Activated naive CD4-positive, alpha-beta T cell (primary cell): ENCODE measurements at regions not wholly inside any gene's neighbourhood (a gene's known extent, or its start where the extent isn't known, plus 50 kb on each side); places are given as distances from the start of the nearest gene placed in this dataset.
"Not testable (repeated sequence)": the region's sequence is repeated elsewhere in the genome, so short reads cannot be mapped to it uniquely, and the experiment has no call there.

Experiments used
- DNase-seq, 4 experiments: peaks; one replicate each; lab custom pipeline; 2025; lab: John Stamatoyannopoulos, UW

- no peak for DNase-seq
These were observed 334.8 kb downstream of the UTRN start for GRCh38 chr6:144619966-144620365.

DNA sequence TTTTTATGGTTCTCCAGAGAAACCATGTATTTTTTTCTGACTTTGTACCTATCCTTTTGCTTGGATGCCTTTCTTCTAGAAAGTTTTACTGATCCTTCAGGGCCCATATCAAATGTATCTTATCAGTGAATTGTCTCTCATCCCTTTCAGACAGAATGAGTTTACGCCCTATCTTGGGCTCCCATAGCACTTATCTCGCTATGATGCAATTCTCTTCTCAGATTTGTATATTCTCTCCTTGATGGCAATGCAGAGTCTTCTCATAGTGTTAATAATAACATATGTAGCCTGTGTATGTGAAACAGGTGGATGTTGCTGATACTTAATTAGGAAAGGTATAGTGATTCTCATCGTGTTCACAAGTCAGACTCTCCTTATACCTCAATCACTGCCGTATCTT, 336.2 kb downstream of the UTRN start:
- DNase-seq = no peak

DNA sequence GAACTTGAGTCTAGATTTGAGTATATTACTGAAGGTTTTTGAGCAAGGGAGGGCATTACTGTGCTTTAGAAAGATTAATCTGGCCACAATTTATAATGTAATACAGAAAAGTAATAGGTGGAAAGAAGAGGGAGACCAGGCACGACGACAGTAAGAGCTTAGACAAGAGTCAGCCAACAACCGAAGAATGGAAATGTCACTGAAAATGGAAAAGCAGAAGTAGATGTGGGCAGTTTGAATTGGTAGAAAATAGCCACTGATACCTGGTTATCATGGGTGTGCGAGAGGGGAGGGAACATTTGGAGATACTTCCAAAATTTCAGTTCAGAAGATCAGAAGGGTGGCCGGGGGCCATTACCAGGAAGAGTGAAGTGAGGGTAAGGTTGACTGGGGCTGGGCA, 339.1 kb downstream of the UTRN start:
- no peak for DNase-seq

DNA sequence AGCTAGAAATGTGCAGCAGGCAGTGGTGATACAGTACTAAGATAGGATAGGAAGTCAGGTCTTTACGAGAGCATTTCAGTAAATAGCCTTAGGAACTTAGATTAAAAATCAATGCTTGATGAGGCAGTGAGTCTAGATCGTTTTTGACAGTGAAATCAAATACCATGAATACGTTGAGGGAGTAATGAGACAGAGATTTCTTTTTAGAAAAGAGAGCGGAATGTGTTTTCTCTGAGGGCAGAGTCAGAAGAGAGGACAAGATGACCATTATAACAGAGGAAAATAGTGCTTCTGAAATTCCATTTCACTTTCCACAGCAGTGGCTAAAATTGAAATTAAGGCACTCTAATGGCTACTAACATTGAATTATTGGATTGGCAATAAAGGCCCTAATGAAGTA, 339.6 kb downstream of the UTRN start:
- DNase-seq = no peak

DNA sequence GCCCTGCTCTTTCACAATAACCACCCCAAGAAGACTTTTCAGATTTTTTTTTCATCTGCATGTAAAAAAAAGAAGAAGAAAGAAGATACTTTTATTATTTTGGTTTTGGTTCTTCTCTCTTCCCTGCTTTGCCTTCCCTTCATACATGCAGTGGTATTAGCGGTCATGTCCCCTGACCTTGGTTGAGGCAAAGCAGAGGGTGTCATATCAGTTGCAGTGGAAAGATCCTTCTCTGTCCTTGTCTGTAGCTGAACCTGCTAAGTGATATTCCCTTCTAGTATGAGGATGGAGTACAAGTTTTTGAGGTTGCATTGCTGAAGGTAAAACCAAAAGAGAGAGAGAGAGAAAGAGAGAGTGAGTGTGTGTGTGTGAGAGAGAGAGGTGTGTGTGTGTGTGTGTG, 345.7 kb downstream of the UTRN start:
- no peak for DNase-seq

DNA sequence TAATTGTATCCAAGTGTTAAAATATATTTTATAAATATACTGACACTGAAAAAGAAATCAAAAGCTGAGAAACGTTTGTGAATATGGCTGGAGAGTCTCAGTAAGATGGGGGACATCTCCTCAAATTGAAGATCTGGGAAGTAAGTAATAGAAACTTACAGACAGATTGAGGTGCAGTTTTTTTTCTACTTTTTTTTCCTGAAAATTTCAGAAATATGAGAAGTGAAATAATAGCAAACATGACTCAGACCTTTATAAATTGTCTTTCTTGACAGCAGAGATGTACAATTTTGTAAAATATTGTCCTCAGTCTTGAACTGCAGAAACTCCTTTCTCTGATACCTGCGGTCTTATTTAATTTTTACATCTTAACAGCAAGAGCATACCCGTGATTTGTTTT, 347.1 kb downstream of the UTRN start:
- no peak for DNase-seq

DNA sequence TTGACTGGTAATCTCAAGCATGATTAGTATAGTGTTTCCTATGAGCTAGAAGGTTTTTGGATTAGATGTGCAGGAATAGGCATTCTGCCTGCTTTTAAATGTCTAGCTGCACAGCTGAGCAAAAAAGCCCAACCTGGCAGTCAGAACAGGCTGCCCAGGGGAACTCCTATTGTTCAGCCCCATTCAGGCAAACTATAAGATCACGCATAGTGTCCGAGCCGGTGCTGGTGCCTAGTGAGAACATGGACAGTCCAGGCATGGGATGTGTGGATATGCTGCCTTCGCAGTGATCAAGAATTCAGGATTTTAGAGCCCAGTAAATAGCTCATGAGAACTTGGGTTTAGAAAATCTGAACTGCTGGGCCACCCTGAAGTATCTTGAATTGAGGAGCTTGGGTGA, 348.8 kb downstream of the UTRN start:
- no peak for DNase-seq

DNA sequence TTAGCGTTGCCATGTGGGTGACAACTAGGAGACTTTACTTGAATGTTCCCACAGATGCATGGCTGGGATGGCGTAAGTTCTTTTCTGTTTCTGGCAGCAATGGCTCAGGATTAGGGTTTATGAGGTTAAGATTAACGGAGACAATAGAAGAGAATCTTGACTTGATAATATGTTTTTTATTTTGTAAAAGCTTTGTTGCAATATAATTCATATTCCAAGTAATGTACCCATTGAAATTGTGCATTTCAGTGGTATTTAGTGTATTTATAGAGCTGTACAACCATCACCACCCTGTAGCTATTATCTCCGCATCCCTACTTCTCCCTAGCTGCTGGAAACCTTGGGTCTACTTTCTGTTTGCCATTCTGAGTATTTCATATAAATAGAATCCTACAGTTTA, 349.2 kb downstream of the UTRN start:
- no peak for DNase-seq

DNA sequence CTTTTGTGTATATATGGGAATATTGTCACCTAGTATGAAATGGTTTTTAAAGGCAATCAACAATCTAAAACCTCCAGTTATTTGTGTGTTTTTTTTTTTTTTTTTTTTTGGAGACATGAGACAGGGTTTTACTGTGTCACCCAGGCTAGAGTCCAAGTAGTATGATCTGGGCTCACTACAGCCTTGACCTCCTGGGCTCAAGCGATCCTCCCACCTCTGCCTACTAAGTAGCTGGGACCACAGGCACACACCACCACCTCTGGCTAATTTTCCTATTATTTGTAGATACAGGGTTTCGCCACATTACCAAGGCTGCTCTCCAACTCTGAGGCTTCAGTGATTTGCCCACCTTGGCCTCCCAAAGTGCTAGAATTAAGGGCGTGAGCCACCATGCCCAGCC, 349.9 kb downstream of the UTRN start:
- DNase-seq = no peak

GRCh38 chr6:144636025-144636424, 350.9 kb downstream of the UTRN start:
- not testable (repeated sequence) for DNase-seq

DNA sequence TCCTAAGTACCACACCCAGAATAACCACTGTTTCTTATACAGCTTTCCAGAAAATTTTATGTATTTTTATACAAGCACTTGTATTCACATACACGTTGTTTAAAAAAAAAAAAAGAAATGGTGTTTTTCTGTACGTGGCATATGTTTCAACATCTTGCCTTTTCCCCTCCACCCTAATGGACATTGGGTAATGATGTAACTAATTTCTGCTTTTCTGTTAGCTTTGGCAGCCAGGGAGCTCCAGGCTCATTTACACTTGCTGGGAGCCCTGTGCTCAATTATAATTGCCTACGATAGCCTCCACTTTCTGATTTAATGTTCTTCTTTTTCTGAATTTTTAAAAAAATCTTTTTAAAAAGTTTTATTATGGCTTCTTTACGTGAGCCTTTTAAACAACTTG, 352.4 kb downstream of the UTRN start:
- DNase-seq = no peak

GRCh38 chr6:144639654-144640053, 354.5 kb downstream of the UTRN start:
- DNase-seq = no peak

- DNase-seq = no peak
These were observed 356.2 kb downstream of the UTRN start for GRCh38 chr6:144641286-144641685.

DNA sequence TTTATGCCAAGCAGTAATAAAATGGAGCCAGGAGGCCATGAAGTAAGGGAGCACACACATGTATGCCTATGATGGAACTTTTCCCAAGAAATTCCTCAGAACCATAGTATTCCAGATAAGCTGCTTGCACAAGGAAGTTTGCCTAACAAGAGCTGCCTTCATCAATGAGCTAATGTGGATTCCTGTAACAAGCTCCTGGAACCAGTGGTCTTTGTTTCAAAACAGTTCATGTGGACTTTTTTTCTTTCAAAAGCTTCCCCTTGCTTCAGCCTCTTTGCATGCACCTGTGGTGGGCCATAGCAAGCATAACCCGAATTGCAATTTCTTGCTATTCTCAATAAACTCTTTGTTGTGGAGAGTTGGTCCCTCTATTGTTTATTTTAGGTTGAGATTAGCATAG, 359.6 kb downstream of the UTRN start:
- DNase-seq = no peak

DNA sequence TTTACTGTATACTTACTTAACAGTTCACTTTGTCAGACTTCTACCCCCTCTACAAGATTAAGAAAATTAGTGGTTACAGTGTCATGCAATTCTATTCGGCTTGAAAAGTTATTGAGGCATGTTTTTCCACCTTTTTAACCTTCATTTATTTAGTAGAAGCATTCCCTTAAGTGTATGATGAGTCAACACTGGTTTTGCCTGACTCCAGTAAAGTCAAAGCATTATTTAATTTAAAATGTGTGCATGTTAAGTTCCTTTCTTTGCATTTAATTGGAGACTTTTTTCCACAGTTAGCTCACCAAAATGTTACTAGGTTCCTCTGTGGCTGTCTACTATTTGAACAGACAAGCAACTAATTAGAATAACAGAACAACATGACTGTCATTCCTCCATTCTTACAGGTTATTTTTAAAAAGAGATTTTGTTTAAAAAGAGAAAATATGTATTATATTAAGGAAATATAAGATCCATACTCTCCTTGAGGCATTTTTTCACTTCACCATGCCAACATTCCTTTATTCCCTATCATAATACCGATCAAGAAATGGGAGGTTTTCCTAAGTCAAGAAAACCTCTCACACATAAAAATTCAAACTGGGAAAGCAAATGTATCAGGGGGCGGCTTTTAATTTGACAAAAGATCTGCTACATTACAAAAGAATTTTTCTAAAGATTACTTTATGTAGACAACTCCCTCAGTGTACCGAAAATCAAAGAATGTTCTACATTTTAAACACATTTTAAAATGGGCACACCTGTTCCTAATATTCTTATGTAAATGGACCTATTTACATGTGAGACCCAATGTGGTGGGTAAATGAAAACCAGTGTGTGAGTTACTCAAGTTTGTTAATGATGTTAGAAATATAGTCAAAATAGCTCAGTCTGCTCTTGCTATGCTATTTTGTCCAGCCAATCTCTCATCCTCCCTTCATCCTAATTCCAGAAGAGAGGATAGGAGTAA, 361.2 kb downstream of the UTRN start:
- no peak for DNase-seq

DNA sequence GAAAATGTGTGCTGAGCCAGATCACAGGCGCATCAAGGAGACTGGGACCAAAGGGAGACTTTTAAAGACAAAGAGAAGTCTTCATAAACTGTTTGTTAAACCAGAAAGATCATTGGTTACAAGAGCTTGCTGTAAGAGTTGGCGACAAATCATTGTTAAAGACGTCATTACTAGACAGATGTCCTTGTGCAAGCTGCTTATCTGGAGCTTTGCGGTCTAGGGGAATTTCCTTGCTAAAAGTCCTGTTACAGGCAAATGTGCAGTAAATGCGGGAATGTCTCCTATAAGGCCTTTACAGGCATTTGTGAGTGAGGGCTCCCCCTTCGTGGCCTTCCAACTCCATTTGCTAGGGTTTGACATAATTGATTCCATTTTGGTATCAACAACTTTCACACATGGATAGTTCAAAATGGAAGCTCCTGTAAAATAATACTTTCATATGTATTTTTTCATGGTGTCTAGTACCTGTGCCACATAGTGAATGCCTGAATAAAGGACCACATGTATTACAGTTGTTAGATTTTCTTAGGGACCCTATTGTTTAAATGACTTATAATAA, 362.4 kb downstream of the UTRN start:
- no peak for DNase-seq

DNA sequence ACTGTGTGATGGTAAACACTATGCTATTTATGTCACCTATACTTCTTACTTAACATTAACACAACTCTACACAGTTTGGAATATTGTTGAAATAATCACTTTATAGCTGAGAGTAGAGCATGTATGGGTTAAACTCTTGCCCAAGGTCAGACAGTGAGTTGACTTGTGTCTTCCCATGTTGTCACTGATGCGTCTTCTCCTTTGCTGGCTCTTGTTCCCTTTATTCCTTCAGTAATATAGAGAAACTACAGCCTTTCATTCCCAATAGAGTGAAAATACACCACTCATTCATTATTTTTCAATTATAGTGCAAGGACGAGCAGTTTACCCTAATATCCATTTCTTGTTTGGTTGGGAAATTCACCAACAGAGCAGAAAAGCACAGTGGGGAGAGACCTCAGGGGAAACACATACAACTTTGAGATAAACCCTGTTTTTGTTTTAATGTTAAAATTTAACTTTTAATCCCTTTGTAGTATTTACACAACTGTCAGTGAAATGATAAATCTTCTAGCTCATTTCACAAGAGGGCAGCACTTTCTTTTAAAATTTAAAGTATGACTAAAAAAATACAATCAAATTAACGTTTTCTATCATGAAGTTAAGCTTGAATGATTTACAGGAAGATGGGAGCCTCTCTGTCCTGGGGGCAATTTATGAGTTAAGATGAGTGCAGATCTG, 363.0 kb downstream of the UTRN start:
- no peak for DNase-seq

DNA sequence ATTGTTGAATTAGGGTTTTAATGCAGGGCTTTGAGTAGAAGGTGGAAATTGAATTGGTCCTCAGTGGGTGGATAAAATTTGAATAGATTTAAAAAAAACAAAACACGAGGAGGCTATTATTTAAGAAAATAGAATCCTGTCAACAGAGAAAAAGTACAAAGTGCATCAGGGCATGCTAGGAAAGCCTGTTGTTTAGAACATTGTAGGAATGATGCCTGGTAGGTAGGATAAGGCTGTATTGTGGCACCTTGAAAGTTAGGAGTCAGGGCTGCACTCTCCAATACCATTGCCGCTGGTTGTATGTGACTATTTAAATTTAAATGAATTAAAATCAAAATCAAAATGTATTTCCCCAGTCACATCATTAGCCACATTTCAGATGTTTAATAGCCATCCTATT, 363.9 kb downstream of the UTRN start:
- DNase-seq = no peak

DNA sequence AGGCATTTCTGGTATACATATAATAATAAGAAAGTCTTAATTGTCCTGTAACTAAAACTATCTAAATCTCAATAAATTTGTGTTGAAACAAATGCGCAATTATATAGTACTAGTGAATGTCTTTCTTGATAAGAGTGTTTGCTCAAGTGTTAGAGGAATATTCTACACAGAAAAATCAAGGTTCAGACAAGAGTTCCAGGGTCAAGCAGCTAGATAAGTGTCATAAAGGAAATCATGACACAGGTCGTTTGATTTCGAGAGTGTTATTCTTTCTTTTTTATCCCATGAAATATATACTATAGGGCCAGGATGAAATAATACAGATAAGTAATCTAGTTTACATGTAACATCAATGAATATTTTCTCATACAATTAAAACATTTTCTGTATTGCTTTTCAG, 366.1 kb downstream of the UTRN start:
- no peak for DNase-seq

DNA sequence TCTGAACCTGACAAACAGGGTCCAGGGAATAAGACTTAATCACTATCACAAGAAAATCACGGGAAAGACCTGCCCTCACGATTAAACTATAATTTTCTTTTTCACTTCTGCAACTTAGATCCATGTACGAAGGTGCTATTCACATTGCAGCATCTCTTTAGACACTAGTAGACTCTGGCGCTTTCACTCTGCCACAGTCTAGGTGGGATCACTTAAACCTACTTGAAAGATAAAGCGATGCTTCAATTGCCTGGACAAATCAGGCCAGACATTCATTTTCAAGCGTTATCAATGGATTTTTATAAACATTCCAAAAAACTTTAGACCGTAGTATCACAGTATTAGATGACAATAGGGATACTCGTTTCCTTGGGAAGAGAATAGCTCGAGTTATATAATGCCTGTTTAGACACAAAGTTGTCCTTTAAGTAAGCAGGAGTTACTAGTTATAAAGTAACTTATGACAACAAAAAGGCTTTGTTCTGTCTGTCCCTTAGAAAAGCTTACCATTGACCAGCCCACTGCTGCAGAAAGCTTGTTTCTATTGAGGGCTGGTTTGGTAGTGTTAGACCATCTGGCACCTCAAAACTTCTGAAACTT, 367.3 kb downstream of the UTRN start:
- no peak for DNase-seq

DNA sequence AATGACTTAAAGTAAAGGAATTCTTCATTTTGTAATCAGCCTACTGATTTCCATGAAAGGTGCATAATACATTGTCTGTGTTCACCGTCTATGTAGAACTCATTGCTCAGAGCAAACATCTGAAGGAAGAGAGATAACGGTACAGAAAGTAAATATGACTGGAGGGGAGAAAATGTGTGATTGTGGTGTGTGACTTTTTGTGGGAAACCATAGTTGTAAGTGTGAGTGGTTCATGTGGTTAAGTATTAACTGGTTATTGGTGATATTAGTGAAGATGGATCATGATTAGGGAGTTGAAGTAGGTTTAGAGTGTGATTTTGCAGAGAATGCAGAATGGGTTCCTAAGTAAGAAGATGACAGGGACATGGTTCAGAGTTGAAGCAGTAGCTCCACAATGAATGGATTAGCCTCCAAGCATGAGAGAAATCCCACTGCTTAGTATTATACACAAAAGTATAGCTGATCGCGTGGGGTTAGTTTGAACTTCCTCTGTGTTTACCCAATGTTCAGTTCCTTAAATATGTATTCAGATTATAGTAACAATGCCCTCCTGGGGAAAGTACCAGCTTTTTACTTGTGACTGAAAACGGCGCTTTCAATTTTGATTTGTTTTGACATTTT, 368.9 kb downstream of the UTRN start:
- no peak for DNase-seq

- no peak for DNase-seq
These were observed 369.4 kb downstream of the UTRN start for GRCh38 chr6:144654506-144654905.
